Spleen (tissue), 7 donors: ENCODE measurements at regions not wholly inside any gene's neighbourhood (a gene's known extent, or its start where the extent isn't known, plus 50 kb on each side); places are given as distances from the start of the nearest gene placed in this dataset.

Experiments used
- CTCF ChIP-seq, 11 experiments: fragments of 200-600 bp in 7 of 11; fragments of 450-650 bp in 4 of 11; sonication (generic) in 4 of 11; IDR thresholded peaks in 8 of 11; conservative IDR thresholded peaks in 3 of 11; 1 replicate in 7 of 11; 2 replicates in 4 of 11; pipeline versions ENCODE4 v1.4.0 to v1.8.0; 2016 to 2021; ENCODE audit warnings: antibody characterized with exemption in 11 of 11, inconsistent platforms in 4 of 11, mild to moderate bottlenecking in 1 of 11
- POLR2A ChIP-seq, 3 donors: fragments of 450-650 bp; IDR thresholded peaks; one replicate each; pipeline ENCODE4 v1.5.1; 2017; ENCODE audit warnings: antibody characterized with exemption in 3 of 3, mild to moderate bottlenecking in 1 of 3
- POLR2AphosphoS5 ChIP-seq, 3 donors: sonication (generic); formaldehyde crosslinking; IDR thresholded peaks; one replicate each; pipeline ENCODE4 v1.5.1; 2017; ENCODE audit warnings: antibody characterized with exemption in 3 of 3
- donor health status: DM: no; HTN: no; CAD: no; lungs with moderate emphysema.
- donor health status: DM: no; HTN: no; CAD: no.
- donor health status: DM: no; HTN: no; CAD: no.

GRCh38 chr1:168369655-168370054 is 89.0 kb downstream of the TBX19 start:
- TF ChIP-seq CTCF (IDR thresholded peaks at IDR 0.05 in 8 of 11, conservative IDR thresholded peaks at IDR 0.05 in 3 of 11), result no peak
- TF ChIP-seq POLR2AphosphoS5 (IDR thresholded peaks at IDR 0.05), result no peak
- TF ChIP-seq POLR2A (IDR thresholded peaks at IDR 0.05), result no peak
